Adipocyte (in vitro differentiated cells): ENCODE measurements at regions not wholly inside any gene's neighbourhood (a gene's known extent, or its start where the extent isn't known, plus 50 kb on each side); places are given as distances from the start of the nearest gene placed in this dataset.

ENCODE experiments used
- DNase-seq: peaks from one replicate; pipeline ENCODE4 v3.0.0-alpha.2; 2015; ENCODE audit warnings: low read depth
- H3K27me3 ChIP-seq: replicated peaks from 2 replicates; pipeline ENCODE4 v1.7.0; 2013; ENCODE audit warnings: mild to moderate bottlenecking, low read length, moderate library complexity; ENCODE audit not compliant: control insufficient read depth, insufficient read depth
- H3K36me3 ChIP-seq: 2 replicates; pipeline ENCODE4 v1.7.0; 2013; ENCODE audit warnings: low read length, mild to moderate bottlenecking, moderate library complexity; ENCODE audit not compliant: control insufficient read depth, insufficient read depth, severe bottlenecking
- H3K4me1 ChIP-seq: 2 replicates; pipeline ENCODE4 v1.7.0; 2013; ENCODE audit warnings: mild to moderate bottlenecking, low read length, moderate library complexity; ENCODE audit not compliant: control insufficient read depth, insufficient read depth
- H3K4me3 ChIP-seq: 2 replicates; pipeline ENCODE4 v1.7.0; 2013; ENCODE audit warnings: mild to moderate bottlenecking, low read length, moderate library complexity
- H3K9ac ChIP-seq: 2 replicates; pipeline ENCODE4 v1.7.0; 2013; ENCODE audit warnings: mild to moderate bottlenecking, low read length, moderate library complexity
- H3K9me3 ChIP-seq: 2 replicates; pipeline ENCODE4 v1.7.0; 2013; ENCODE audit warnings: mild to moderate bottlenecking, low read length, moderate library complexity; ENCODE audit not compliant: control insufficient read depth

DNA sequence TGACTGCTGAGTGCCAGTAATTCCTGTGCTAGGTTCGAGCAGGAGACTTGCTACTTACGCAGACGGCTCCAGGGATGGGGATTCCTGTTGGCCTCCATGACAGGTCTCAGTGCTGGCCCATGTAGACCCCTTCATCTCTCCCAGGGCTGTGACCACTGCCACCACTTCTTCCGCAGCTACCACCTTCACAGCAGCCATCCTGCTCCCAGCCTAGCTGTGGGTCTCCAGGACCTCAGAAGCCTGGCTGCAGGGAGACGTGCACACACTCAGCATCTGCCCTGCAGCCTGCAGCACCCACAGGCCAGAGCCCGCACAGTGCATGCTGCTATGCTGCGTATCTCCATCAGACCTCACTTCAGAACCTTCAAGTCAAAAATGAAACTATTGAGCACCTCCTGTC, 1503.9 kb downstream of the BRD1 start:
- no peak overlapping the region for H3K4me3 ChIP-seq
- H3K9me3 ChIP-seq = no peaks in the 10 kb centered on the region
- no peaks in the 10 kb centered on the region for H3K36me3 ChIP-seq
- H3K4me1 ChIP-seq = no peaks in the 10 kb centered on the region
- no peak for DNase-seq
- no peak overlapping the region for H3K9ac ChIP-seq
- H3K27me3 ChIP-seq = peaks cover 9% of the 10 kb centered on the region

- H3K9ac ChIP-seq = no peak overlapping the region
- H3K4me3 ChIP-seq = no peak overlapping the region
- peaks cover 9% of the 10 kb centered on the region for H3K27me3 ChIP-seq
- H3K4me1 ChIP-seq = no peaks in the 10 kb centered on the region
- H3K9me3 ChIP-seq = no peaks in the 10 kb centered on the region
- no peaks in the 10 kb centered on the region for H3K36me3 ChIP-seq
- no peak for DNase-seq
Observed at GRCh38 chr22:48322907-48323306, 1504.8 kb downstream of the BRD1 start.

DNA sequence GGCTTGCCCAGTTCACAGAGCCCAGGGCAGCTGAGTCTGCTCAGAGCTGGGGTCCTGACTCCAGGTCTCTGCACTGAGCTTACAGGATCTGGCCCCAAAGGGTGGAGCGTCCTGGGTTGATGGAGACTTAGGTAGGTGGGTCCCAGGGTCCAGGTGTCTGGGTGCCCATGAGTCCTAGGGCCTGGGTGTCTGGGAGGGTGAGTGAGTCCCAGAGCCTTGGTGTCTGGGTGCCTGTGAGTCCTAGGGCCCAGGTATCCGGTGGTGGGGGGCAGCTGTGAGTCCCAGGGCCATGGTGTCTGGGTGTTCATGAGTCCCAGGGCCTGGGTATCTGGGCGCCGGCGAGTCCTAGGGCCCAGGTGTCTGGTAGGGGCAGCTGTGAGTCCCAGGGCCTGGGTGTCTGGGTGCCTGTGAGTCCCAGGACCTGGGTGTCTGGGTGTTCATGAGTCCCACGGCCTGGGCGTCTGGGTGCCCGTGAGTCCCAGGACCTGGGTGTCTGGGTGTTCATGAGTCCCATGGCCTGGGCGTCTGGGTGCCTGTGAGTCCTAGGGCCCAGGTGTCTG, 1505.6 kb downstream of the BRD1 start:
- Histone ChIP-seq H3K4me3 (no peak overlapping the region), H3K4me1 (no peaks in the 10 kb centered on the region), H3K9me3 (no peaks in the 10 kb centered on the region), H3K9ac (no peak overlapping the region), H3K36me3 (no peaks in the 10 kb centered on the region), H3K27me3 (peaks cover 9% of the 10 kb centered on the region)
- no peak for DNase-seq

- Histone ChIP-seq H3K9me3 (no peaks in the 10 kb centered on the region), H3K4me3 (no peak overlapping the region), H3K27me3 (peaks cover 9% of the 10 kb centered on the region), H3K9ac (no peak overlapping the region), H3K4me1 (no peaks in the 10 kb centered on the region), H3K36me3 (no peaks in the 10 kb centered on the region)
- no peak for DNase-seq
Observed at GRCh38 chr22:48320683-48321451, 1506.8 kb downstream of the BRD1 start.

GRCh38 chr22:48320048-48320682, 1507.5 kb downstream of the BRD1 start:
- Histone ChIP-seq H3K36me3 (no peaks in the 10 kb centered on the region), H3K9ac (no peak overlapping the region), H3K9me3 (no peaks in the 10 kb centered on the region), H3K27me3 (peaks cover 9% of the 10 kb centered on the region), H3K4me1 (no peaks in the 10 kb centered on the region), H3K4me3 (no peak overlapping the region)
- no peak for DNase-seq

- Histone ChIP-seq H3K36me3 (no peaks in the 10 kb centered on the region), H3K4me1 (no peaks in the 10 kb centered on the region), H3K9me3 (no peaks in the 10 kb centered on the region), H3K27me3 (peaks cover 9% of the 10 kb centered on the region), H3K9ac (no peak overlapping the region), H3K4me3 (no peak overlapping the region)
- DNase-seq = no peak
Observed at GRCh38 chr22:48319321-48320047, 1508.2 kb downstream of the BRD1 start.

DNA sequence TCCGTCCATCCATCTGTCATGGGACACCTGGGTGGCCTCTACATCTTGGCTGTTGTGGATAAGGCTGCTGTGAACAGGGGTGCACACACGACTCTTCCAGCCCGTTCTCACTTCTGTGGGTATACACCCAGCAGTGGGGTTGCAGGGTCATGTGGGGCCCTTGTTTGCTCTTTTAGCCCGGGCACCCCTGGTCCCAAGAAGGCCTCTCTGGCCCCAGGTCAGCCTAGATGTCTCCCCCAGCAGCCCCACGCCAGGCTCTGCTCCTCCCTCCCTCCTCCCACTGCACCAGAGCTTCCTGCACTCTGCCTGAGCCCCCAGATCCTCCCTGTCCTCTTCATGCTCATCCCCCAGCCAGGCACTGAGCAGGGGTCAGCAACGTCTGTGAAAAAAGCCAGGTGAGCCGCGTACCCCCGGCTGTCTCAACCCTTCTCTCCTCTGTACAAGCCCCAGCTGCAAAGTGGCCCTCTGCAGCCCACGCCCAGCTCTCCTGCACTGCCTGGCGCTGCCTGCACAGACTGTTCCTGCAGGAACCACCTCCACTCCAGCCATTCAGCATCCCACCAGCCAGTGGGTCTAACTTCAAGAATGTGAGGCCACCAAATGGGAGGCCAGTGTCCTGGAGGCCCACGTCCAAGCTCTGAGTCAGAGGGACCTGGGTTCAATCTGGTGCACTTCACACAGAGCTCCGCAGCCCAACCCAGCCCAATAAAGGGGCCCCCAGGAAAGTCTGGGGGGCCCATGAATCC, 1508.9 kb downstream of the BRD1 start:
- Histone ChIP-seq H3K9me3 (no peaks in the 10 kb centered on the region), H3K36me3 (no peaks in the 10 kb centered on the region), H3K4me3 (no peak overlapping the region), H3K9ac (no peak overlapping the region), H3K27me3 (peaks cover 9% of the 10 kb centered on the region), H3K4me1 (no peaks in the 10 kb centered on the region)
- no peak for DNase-seq

DNA sequence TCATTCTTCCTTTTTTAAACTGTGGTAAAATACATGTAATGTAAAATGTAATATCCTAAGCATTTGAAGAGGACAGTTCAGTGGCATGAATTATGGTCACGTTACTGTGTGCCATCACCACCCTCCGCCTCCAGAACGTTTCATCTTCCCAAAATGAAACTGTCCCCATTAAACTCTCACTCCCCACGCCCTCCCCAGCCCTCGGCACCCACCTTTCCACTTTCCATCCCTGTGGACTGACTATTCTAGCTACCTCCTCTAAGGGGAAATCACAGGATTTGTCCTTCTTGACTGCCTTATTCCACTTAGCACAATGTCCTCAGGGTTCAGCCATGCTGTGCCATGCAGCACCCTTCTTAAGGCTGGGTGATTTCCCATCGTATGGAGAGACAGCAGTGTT, 1509.5 kb downstream of the BRD1 start:
- Histone ChIP-seq H3K9ac (no peak overlapping the region), H3K9me3 (peaks cover 2% of the 10 kb centered on the region), H3K36me3 (no peaks in the 10 kb centered on the region), H3K4me3 (no peak overlapping the region), H3K4me1 (no peaks in the 10 kb centered on the region), H3K27me3 (peaks cover 9% of the 10 kb centered on the region)
- DNase-seq = no peak

GRCh38 chr22:48316257-48317250, 1511.1 kb downstream of the BRD1 start:
- Histone ChIP-seq H3K4me1 (no peaks in the 10 kb centered on the region), H3K4me3 (no peak overlapping the region), H3K9ac (no peak overlapping the region), H3K27me3 (peaks cover 9% of the 10 kb centered on the region), H3K36me3 (no peaks in the 10 kb centered on the region), H3K9me3 (peaks cover 17% of the 10 kb centered on the region)
- no peak for DNase-seq
